ENCODE measurements at regions not wholly inside any gene's neighbourhood (a gene's known extent, or its start where the extent isn't known, plus 50 kb on each side); places are given as distances from the start of the nearest gene placed in this dataset.
"Not testable (repeated sequence)": the region's sequence is repeated elsewhere in the genome, so short reads cannot be mapped to it uniquely, and the experiment has no call there.

DNA sequence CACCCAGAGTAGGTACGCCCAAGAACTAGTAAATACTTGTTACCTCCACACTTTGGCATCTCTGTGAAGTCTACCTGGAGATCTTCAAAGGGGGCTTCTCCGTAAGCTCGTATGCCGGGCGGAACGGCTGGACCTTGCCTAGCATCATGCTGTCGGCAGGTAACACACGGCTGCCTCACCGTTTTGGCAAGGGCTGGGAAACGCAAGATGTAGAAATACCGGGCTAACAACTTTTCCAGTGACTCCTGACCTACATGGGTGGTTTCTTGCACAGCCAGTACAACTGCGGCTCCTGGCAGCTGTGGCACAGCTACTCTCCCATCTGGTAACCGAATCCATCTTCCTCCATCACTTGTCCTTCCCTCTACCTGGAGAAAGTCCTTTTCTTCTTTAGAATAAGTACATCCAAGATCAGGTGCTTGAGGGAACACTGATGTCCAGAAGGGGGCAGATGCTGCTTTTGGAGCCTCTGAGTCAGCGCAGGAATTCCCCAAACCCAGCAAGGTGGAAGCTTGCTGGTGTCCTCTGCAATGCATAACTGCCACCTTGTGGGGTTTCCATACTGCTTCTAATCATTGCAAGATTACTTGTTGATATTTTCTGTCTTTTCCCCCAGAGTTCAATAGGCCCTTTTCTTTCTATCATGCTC is 59.7 kb upstream of the FRG2C start:
- peaks cover 0 to 15% (median 3%) of the 10 kb centered on the region in 4 donors for H3K27me3 ChIP-seq
- intact Hi-C loops (cut with DNase I); H3K9me3 ChIP-seq; DNase-seq (ENCODE audit: extremely low spot score); H3K4me3 ChIP-seq; H3K36me3 ChIP-seq; H3K4me1 ChIP-seq; H3K27ac ChIP-seq (replicated peaks in 1 of 4): not testable (repeated sequence)
- WGBS = 74% methylated on average over 13 of the region's 14 CpGs
- TF ChIP-seq, protein P1, sequence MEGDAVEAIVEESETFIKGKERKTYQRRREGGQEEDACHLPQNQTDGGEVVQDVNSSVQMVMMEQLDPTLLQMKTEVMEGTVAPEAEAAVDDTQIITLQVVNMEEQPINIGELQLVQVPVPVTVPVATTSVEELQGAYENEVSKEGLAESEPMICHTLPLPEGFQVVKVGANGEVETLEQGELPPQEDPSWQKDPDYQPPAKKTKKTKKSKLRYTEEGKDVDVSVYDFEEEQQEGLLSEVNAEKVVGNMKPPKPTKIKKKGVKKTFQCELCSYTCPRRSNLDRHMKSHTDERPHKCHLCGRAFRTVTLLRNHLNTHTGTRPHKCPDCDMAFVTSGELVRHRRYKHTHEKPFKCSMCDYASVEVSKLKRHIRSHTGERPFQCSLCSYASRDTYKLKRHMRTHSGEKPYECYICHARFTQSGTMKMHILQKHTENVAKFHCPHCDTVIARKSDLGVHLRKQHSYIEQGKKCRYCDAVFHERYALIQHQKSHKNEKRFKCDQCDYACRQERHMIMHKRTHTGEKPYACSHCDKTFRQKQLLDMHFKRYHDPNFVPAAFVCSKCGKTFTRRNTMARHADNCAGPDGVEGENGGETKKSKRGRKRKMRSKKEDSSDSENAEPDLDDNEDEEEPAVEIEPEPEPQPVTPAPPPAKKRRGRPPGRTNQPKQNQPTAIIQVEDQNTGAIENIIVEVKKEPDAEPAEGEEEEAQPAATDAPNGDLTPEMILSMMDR (IDR thresholded peaks at IDR 0.05) = peak; percentile 26 to 55 (median 36)

DNA sequence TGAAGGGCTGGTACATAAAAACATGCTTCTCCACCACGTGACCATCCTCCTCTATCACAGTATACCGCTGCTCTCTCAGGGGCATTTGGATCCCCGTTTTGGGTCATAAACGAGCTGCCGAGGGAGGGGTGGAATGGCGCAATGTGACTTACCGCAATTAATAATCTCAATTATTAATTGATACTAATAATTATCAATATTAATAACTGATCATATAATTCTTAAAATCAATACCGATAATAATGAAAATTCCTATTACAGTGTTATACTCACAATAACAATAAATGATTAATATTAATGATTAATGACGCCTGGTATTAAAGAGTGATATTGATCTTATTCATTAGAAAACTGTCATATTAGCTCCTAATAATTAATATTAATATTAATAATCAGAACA is 56.1 kb upstream of the FRG2C start:
- peaks cover 0 to 38% (median 6%) of the 10 kb centered on the region in 4 donors for H3K27me3 ChIP-seq
- 88% methylated on average over 9 of the region's 9 CpGs for WGBS
- H3K4me1 ChIP-seq; intact Hi-C loops (cut with DNase I); H3K9me3 ChIP-seq; H3K27ac ChIP-seq (replicated peaks in 1 of 4); DNase-seq (ENCODE audit: extremely low spot score); H3K4me3 ChIP-seq; H3K36me3 ChIP-seq: not testable (repeated sequence)

DNA sequence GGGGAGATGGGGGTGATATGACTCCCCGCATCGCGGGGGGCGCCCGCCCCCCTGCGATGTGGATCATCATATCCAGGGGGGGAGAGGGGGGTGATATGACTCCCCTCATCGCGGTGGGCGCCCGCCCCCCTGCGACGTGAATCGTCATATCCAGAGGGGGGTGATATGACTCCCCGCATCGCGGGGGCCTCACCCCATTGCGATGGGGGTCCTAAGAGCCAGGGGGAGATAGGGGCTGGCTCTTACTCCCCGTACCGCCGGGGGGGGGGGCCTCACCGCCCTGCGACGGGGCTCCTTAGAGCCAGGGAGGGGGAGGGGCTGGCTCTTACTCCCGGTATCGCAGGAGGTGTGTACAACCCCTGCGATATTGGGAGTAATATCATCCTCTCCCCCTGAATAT is 54.5 kb upstream of the FRG2C start:
- H3K4me1 ChIP-seq; H3K9me3 ChIP-seq; H3K27ac ChIP-seq (replicated peaks in 1 of 4); intact Hi-C loops (cut with DNase I); DNase-seq (ENCODE audit: extremely low spot score); H3K4me3 ChIP-seq; H3K36me3 ChIP-seq: not testable (repeated sequence)
- 29% methylated on average over 25 of the region's 26 CpGs for WGBS
- H3K27me3 ChIP-seq = peaks cover 0 to 35% (median 6%) of the 10 kb centered on the region in 4 donors

DNA sequence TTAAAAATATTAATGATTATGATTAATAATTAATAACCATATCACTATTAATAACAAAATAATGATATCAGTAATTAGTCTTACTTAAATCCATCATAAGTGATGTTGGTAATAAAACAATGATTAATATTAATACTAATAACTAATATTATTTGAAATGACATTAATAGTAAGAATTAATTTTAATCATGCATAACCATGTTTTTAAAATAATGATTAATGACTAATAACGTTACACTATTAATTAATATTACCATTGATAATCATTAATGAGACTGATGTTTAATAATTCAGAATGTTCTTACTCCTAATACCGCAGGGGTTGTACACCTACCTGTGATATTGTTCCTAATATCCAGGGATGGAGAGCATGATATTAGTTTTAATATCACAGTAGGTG is 53.4 kb upstream of the FRG2C start:
- no peak for DNase-seq (ENCODE audit: extremely low spot score)
- intact Hi-C loops (cut with DNase I) = no loop called here
- WGBS = 83% methylated on average over 2 of the region's 2 CpGs
- peaks cover 0 to 35% (median 6%) of the 10 kb centered on the region in 4 donors for H3K27me3 ChIP-seq
- no peak for TF ChIP-seq POLR2AphosphoS5 (IDR thresholded peaks at IDR 0.05)
- no peaks in the 10 kb centered on the region for H3K4me1 ChIP-seq
- no peaks in the 10 kb centered on the region for H3K9me3 ChIP-seq
- no peak overlapping the region for H3K27ac ChIP-seq (replicated peaks in 1 of 4)
- no peaks in the 10 kb centered on the region for H3K36me3 ChIP-seq
- H3K4me3 ChIP-seq = no peak overlapping the region

DNA sequence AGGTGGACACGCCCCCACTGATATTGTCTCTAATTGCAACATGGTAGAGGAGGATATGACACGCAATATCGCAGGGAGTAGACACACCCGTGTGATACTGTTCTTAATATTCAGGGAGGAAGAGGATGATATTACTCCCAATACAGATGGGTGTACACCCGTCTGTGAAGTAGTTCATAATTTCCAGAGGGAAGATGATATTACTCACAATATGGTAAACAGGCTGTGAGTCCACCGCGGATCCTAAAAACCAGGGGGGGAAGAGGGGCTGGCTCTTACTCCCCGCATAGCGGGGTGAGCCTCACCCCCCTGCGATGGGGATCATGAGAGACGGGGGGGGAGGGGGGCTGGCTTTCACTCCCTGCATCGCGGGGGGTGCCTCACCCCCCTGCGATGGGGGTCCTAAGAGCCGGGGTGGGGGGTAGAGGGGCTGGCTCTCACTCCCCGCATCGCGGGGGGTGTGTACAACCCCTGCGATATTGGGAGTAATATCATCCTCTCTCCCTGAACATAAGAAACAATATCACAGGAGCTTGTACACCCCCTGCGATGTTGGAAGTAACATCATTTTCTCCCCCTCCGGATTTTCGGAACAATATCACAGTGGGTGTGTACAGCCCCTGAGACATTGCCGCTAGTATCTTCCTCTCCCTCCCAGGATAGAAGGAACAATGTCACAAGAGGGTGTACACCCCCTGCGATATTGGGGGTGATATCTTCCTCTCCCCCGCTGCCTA is 52.2 kb upstream of the FRG2C start:
- H3K36me3 ChIP-seq; DNase-seq (ENCODE audit: extremely low spot score); H3K4me3 ChIP-seq; H3K9me3 ChIP-seq; H3K27ac ChIP-seq (replicated peaks in 1 of 4); intact Hi-C loops (cut with DNase I); H3K4me1 ChIP-seq: not testable (repeated sequence)
- peaks cover 0 to 35% (median 6%) of the 10 kb centered on the region in 4 donors for H3K27me3 ChIP-seq
- 69% methylated on average over 18 of the region's 25 CpGs for WGBS

Small RNAs in the stretch of these regions (small RNA-seq; reads per million reads assigned to genes)
- gene AC139453.1 (0 reads per million in 3 donors), gene LSP1P2 (0 reads per million in 3 donors), gene MIR4444-2 (0 reads per million in 3 donors), gene RN7SL294P (0 reads per million in 3 donors), gene SNRPCP10 (0 reads per million in 3 donors)

Data from esophagus muscularis mucosa (tissue), 4 donors.